ENCODE measurements at regions not wholly inside any gene's neighbourhood (a gene's known extent, or its start where the extent isn't known, plus 50 kb on each side); places are given as distances from the start of the nearest gene placed in this dataset.

DNA sequence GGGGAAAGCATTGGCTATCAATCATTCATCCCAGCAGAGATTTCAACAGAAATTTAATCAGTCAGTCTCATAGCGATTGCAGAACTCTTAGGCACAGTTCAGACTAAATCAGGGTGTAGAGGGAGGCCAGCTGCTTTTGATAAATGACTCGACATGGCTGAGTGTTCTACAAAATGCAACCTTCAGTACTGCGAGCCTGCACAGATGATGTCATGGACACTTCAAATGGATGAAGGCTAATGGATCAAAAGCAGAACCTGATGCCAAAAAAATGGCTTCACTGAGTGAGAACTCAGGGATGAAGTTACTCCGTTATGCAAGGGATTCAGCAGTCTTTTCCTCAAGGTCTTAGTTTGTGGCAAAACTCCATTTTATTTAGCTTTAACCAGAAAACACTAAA, 167.3 kb downstream of the DACT1 start:
- Histone ChIP-seq H3K27me3 (ENCODE audit: control insufficient read depth, insufficient read depth, low read length) (no peaks in the 10 kb centered on the region), H3K36me3 (ENCODE audit: control insufficient read depth, insufficient read depth, low read length) (no peaks in the 10 kb centered on the region), H3K9me3 (ENCODE audit: control insufficient read depth, insufficient read depth, low read length) (no peaks in the 10 kb centered on the region), H3K27ac (ENCODE audit: low read length) (no peak overlapping the region), H3K4me1 (ENCODE audit: control insufficient read depth, insufficient read depth, low read length) (no peaks in the 10 kb centered on the region), H3K4me3 (ENCODE audit: low read length) (no peak overlapping the region)
- 70% methylated on average over 4 of the region's 4 CpGs for WGBS (ENCODE audit: insufficient coverage)
- no peak for DNase-seq
- Mint-ChIP-seq H3K36me3 (no peaks in the 10 kb centered on the region), H3K27me3 (ENCODE audit: low read depth in 2 of 2) (peaks cover 2 to 12% of the 10 kb centered on the region in 2 donors), H3K4me1 (no peaks in the 10 kb centered on the region), H3K27ac (no peak overlapping the region), H3K4me3 (no peak overlapping the region), H3K9me3 (peaks cover 2 to 9% of the 10 kb centered on the region in 2 donors)
- no peak for ATAC-seq
- TF ChIP-seq, protein P1, sequence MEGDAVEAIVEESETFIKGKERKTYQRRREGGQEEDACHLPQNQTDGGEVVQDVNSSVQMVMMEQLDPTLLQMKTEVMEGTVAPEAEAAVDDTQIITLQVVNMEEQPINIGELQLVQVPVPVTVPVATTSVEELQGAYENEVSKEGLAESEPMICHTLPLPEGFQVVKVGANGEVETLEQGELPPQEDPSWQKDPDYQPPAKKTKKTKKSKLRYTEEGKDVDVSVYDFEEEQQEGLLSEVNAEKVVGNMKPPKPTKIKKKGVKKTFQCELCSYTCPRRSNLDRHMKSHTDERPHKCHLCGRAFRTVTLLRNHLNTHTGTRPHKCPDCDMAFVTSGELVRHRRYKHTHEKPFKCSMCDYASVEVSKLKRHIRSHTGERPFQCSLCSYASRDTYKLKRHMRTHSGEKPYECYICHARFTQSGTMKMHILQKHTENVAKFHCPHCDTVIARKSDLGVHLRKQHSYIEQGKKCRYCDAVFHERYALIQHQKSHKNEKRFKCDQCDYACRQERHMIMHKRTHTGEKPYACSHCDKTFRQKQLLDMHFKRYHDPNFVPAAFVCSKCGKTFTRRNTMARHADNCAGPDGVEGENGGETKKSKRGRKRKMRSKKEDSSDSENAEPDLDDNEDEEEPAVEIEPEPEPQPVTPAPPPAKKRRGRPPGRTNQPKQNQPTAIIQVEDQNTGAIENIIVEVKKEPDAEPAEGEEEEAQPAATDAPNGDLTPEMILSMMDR (IDR thresholded peaks at IDR 0.05) = no peak
- intact Hi-C loops (cut with micrococcal nuclease) = no loop called here

DNA sequence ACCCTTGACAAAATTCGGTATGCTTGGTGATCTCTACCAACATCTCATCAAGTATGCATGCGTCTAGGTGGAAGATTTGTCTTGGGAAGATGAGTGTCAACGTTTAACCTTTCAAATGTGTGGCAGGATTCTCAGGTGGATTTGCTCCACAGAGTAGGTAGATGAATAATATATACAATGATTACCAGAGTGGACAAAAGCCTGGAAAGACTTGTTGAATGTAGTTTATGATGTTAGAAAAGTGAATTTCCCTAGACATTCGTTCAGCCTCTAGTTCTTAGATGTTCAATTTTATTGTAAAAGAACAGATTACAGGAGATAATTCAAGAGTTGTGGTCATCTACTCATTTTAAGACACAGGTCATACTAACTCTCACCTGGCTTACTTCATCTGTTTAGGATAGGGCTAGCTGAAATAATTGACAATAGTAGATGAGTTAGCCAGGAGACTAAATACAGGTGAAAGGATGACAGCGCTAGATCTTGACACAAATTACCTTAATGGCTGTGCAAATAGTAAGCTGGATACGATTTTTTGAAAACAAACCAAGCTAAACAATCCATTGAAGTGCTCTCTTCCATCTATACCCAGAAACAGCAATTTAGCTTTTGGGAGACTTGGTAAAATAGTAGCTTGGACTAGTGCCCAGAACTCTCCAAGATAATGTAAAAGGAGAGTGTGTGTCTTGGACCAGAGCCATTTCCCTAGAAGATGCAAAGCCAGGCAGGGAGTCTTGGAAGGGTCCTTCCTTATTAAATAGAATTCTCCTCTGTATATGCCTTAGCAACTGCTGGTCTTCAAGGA, 168.0 kb downstream of the DACT1 start:
- no peaks in the 10 kb centered on the region for H3K36me3 Mint-ChIP-seq
- no peak overlapping the region for H3K27ac ChIP-seq (ENCODE audit: low read length)
- H3K27me3 Mint-ChIP-seq (ENCODE audit: low read depth in 2 of 2) = peaks cover 2 to 12% of the 10 kb centered on the region in 2 donors
- no peaks in the 10 kb centered on the region for H3K4me1 ChIP-seq (ENCODE audit: control insufficient read depth, insufficient read depth, low read length)
- ATAC-seq (no peak), DNase-seq (no peak)
- no peaks in the 10 kb centered on the region for H3K9me3 ChIP-seq (ENCODE audit: control insufficient read depth, insufficient read depth, low read length)
- H3K27ac Mint-ChIP-seq = no peak overlapping the region
- H3K4me3 Mint-ChIP-seq = no peak overlapping the region
- H3K9me3 Mint-ChIP-seq = peaks cover 2 to 9% of the 10 kb centered on the region in 2 donors
- intact Hi-C loops (cut with micrococcal nuclease) = no loop called here
- no peaks in the 10 kb centered on the region for H3K4me1 Mint-ChIP-seq
- H3K36me3 ChIP-seq (ENCODE audit: control insufficient read depth, insufficient read depth, low read length) = no peaks in the 10 kb centered on the region
- 74% methylated on average over 4 of the region's 6 CpGs for WGBS (ENCODE audit: insufficient coverage)
- no peaks in the 10 kb centered on the region for H3K27me3 ChIP-seq (ENCODE audit: control insufficient read depth, insufficient read depth, low read length)
- H3K4me3 ChIP-seq (ENCODE audit: low read length) = no peak overlapping the region
- TF ChIP-seq, protein P1 (IDR thresholded peaks at IDR 0.05) = no peak

DNA sequence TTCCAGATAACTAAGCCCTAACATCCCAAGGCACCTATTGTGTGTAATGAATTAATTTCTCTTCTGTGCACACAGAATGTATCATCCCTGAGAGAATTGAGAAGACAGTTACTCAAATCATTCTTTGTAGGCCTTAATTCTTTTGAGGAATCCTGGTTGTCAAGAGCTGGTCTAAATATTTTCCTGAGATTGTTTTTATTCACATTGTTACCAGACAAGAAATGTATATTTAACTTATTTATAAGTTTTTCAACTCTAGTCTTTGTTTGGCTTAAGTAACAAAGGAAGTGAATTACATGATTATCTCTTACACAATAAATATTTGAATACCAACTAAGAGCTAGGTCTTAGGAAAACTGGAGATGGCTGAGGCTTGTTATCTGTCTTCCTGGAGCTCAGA, 169.4 kb downstream of the DACT1 start:
- Histone ChIP-seq H3K4me1 (ENCODE audit: control insufficient read depth, insufficient read depth, low read length) (no peaks in the 10 kb centered on the region), H3K4me3 (ENCODE audit: low read length) (no peak overlapping the region), H3K9me3 (ENCODE audit: control insufficient read depth, insufficient read depth, low read length) (no peaks in the 10 kb centered on the region), H3K27ac (ENCODE audit: low read length) (no peak overlapping the region), H3K36me3 (ENCODE audit: control insufficient read depth, insufficient read depth, low read length) (no peaks in the 10 kb centered on the region), H3K27me3 (ENCODE audit: control insufficient read depth, insufficient read depth, low read length) (no peaks in the 10 kb centered on the region)
- Mint-ChIP-seq H3K9me3 (peaks cover 2 to 9% of the 10 kb centered on the region in 2 donors), H3K27me3 (ENCODE audit: low read depth in 2 of 2) (peaks cover 2 to 12% of the 10 kb centered on the region in 2 donors), H3K27ac (no peak overlapping the region), H3K36me3 (no peaks in the 10 kb centered on the region), H3K4me1 (no peaks in the 10 kb centered on the region), H3K4me3 (no peak overlapping the region)
- intact Hi-C loops (cut with micrococcal nuclease) = no loop called here
- ATAC-seq (no peak), DNase-seq (no peak)
- TF ChIP-seq, protein P1 (IDR thresholded peaks at IDR 0.05) = no peak

DNA sequence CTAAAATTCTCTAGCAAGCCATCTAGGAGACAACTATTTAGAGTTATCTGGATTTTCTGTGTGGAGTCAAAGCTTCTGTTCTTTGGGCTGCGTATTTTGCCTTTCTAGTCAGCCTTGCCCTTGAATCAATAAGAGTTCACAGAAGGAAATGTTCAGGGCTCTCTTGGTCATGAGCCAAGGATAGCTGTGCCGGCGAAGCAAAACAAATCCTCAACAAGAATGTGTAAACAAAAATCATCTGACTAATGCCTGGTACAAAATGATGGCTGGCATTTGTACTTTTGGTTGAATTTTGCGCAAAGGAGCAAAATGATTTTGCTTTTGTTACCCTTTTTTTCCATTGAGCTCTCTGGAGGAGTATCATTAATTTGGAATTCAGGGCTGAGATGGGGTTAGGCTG, 171.1 kb downstream of the DACT1 start:
- DNase-seq (no peak), ATAC-seq (no peak)
- Histone ChIP-seq H3K9me3 (ENCODE audit: control insufficient read depth, insufficient read depth, low read length) (no peaks in the 10 kb centered on the region), H3K4me1 (ENCODE audit: control insufficient read depth, insufficient read depth, low read length) (no peaks in the 10 kb centered on the region), H3K27me3 (ENCODE audit: control insufficient read depth, insufficient read depth, low read length) (no peaks in the 10 kb centered on the region), H3K27ac (ENCODE audit: low read length) (no peak overlapping the region), H3K4me3 (ENCODE audit: low read length) (no peak overlapping the region), H3K36me3 (ENCODE audit: control insufficient read depth, insufficient read depth, low read length) (no peaks in the 10 kb centered on the region)
- Mint-ChIP-seq H3K4me1 (no peaks in the 10 kb centered on the region), H3K4me3 (no peak overlapping the region), H3K36me3 (no peaks in the 10 kb centered on the region), H3K27ac (no peak overlapping the region), H3K27me3 (ENCODE audit: low read depth in 2 of 2) (peaks cover 2 to 12% of the 10 kb centered on the region in 2 donors), H3K9me3 (peaks cover 2 to 7% of the 10 kb centered on the region in 2 donors)
- intact Hi-C loops (cut with micrococcal nuclease) = no loop called here
- WGBS (ENCODE audit: insufficient coverage) = 91% methylated on average over 4 of the region's 4 CpGs
- TF ChIP-seq, protein P1 (IDR thresholded peaks at IDR 0.05) = no peak

Measured in natural killer cell (primary cell).